22Rv1 (cell line): ENCODE measurements at regions not wholly inside any gene's neighbourhood (a gene's known extent, or its start where the extent isn't known, plus 50 kb on each side); places are given as distances from the start of the nearest gene placed in this dataset.

ENCODE experiments used
- H3K27ac ChIP-seq: fragments of 450-650 bp; 2 replicates; pipeline ENCODE4 v1.5.1; 2017
- ZFX ChIP-seq: fragments of 450-650 bp; IDR thresholded peaks from 2 replicates; pipeline ENCODE4 v1.6.1; 2017; ENCODE audit warnings: antibody characterized with exemption, borderline replicate concordance
- TF ChIP-seq, protein P1 (sequence below): fragments of 450-650 bp; IDR thresholded peaks from 2 replicates; pipeline ENCODE4 v1.5.1; 2017; ENCODE audit warnings: mild to moderate bottlenecking

DNA sequence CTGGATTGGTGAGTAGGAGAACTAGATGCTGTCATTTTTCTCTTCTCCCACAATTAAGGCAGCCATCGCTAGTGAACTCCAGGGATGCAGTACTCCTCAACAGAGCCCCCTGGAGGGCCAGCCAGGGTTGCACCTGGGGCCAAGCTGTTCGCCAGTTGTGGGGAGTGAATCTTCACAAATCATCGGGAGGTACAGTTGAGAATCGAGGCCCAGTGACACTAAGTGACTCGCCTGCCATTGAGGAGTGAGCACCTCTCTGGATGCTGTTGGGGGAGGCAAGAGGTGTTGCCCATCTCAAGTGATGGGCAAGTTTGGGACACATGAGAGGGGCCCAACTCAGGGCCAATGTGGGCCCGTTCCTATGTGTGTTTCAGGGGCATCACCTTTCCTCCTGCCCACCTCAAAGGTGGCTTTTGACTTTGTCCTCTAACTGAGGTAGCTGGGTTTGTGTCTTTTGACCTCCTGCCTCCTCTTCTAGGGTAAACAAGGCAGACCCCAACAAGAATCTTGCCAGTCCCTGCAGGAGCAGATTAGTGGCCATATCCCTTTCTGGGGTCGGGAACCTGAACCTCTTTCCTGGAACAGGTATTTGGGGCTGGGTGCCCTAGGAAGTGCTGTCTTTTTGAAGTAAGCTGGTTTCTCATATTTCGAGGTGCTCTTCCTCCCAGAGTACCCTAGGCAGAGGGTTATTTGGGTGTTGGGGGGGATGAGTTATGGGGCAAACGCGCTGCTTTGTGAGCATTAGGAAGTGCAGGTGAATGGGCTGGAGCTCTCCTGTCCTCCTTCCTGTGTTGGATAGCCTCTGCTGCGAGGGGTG, 181.2 kb downstream of the MACROH2A1 start:
- TF ChIP-seq, protein P1, sequence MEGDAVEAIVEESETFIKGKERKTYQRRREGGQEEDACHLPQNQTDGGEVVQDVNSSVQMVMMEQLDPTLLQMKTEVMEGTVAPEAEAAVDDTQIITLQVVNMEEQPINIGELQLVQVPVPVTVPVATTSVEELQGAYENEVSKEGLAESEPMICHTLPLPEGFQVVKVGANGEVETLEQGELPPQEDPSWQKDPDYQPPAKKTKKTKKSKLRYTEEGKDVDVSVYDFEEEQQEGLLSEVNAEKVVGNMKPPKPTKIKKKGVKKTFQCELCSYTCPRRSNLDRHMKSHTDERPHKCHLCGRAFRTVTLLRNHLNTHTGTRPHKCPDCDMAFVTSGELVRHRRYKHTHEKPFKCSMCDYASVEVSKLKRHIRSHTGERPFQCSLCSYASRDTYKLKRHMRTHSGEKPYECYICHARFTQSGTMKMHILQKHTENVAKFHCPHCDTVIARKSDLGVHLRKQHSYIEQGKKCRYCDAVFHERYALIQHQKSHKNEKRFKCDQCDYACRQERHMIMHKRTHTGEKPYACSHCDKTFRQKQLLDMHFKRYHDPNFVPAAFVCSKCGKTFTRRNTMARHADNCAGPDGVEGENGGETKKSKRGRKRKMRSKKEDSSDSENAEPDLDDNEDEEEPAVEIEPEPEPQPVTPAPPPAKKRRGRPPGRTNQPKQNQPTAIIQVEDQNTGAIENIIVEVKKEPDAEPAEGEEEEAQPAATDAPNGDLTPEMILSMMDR: peak; percentile 20
- TF ChIP-seq ZFX: no peak

DNA sequence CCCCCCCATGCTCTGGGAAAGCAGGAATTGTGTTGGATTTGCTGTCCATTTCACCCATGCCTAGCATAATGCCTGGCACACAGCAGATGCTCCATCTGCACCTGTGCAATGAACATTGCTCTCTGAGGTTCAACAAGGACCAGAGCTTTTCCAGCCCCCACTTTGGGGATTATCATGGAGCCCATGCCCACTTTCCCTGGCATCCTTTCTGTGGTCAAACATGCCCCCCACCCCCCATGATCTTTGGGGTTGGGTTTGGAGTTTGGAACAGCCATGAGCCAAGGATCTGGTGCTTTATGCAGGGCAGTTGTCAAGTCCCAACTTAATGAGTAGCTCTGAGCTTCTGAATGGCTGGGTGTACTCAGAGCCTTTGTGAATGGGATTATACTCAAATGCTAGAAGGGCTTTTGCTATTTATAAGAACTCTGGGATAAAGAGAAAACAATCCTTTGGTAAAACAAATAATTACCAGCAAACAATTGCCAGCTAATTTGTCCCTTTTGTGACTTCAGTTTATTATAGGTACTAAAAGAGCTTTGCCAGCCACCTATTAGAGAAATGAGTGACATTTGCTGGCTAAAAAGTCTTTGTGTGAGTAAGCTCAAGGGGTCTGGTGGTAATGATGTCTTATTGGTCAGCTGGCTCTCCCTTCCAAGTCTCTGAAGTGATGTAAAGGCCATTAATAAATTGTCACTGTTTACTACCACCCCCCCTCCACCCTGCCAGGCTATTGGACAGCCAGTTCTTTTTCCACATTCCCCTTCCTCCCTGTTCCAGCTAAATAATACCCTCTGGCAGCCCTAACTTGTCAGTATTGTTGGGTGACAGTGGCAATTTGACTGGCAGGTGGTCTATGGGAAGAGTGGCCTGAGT, 182.3 kb downstream of the MACROH2A1 start:
- TF ChIP-seq ZFX: no peak
- TF ChIP-seq, protein P1: no peak
- no peak overlapping the region for H3K27ac ChIP-seq

More for the DNA sequence above, 181.2 kb downstream of the MACROH2A1 start:
- H3K27ac ChIP-seq: no peak overlapping the region

DNA sequence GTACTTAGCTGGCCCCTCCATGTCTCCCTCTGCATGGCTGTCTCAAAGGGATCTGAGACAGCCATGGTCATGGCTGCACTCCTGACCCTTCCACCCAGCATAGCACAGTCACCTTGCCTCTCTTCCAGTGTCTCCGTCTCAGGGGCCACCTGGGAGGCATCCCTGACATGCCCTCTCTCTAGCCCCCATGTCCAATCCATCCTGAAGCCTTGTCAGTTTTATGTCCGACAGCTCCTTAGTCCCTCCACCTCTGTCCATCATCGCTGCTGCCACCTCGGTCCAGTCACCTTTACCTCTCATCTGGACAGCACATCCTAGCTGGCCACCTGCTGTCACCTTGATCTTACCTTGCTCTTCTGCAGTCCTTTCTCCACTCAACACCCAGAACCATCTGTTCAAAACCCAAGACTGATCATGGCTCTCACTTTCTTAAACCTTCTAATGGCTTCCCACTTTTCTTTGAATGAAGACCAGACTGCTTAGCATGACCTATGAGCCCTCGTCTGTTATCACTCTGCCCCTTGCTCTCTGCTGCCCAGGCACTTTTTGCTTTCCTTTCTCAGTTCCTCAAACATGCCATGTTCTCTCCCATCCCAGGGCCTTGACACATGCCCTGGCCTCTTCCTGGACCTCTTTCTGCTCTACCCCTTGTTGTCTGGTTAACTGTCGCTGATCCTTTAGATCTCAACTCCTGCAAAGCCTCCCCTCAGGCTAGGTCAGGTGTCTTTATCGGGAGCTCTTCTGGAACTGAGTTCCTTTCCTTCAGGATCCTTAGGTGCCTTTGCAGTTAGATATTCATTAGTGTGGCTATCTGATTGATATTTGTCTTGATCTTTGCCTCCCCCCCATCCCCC, 181.8 kb upstream of the PITX1 start:
- H3K27ac ChIP-seq: no peak overlapping the region
- TF ChIP-seq, protein P1: no peak
- no peak for TF ChIP-seq ZFX

DNA sequence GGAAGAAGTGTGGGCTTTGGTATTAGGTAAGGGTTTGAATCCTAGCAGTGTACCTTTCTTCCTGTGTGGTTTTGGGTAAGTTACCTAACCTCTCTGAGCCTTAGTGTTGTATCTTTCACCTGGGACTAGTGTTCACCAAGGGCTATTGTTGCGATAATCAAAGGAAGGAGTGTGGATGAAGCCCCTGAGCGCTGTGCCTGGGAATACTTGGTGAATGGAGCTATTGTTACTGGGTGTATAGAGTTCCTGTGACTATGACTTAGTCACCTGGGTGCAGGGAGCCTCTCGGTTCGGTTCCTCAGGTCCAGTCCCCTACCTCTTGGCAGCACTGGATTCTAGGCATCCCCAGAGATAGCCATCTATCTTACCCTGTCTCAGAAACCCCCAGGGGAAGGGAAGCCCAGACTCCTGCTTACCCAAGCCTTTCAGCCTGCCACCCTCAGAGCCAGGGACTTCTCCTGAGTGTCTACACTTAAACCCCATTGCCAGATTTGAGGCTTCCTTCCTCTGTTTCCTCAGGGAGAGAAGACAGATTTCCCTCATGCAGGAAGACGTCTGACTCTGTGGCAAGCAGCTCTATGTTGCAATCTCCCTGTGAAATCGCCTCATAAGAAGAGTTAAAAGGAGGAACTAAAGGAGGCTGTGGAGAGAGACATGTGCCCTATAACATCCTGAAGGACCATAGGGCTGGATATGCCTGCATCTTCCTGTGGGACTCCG, 181.0 kb upstream of the PITX1 start:
- H3K27ac ChIP-seq: no peak overlapping the region
- TF ChIP-seq, protein P1: no peak
- no peak for TF ChIP-seq ZFX

DNA sequence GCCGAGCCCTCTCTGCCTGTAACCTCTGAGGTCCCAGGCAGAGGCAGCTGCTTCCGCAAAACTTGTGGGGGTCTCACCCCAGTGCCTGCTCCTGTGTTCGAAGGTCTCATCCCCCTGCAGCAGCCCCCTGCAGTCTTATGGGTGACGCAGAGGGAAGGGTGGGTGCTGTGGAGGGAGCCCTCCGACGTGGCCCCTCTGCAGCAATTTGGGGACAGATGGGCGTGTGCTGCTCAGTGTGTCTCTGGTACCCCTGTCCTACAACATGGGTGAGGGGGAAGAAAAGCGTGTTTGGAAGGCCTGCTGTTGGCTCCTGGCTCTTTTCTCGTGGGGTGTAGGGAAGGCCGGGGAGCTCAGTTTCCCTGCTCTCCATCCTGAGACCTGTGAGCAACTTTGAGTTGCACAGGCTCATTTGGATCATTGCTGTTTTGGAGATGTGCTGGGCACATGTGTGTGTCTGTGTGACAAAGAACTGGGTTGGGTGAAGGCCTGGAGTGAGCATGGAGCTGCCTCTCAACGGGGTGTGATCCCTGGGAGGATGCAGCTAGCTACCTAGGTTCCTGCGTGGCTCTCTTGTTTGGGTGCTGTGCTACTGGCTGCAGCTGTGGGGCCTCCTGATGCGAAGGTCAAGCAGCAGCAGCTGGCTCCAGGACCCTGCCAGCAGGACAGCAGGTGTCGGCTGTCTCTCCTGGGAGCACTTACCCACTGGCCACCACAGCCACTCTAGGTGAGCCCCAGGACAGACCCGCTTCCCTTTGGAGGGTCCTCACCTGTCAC, 179.6 kb upstream of the PITX1 start:
- TF ChIP-seq, protein P1: no peak
- no peak for TF ChIP-seq ZFX
- no peak overlapping the region for H3K27ac ChIP-seq

DNA sequence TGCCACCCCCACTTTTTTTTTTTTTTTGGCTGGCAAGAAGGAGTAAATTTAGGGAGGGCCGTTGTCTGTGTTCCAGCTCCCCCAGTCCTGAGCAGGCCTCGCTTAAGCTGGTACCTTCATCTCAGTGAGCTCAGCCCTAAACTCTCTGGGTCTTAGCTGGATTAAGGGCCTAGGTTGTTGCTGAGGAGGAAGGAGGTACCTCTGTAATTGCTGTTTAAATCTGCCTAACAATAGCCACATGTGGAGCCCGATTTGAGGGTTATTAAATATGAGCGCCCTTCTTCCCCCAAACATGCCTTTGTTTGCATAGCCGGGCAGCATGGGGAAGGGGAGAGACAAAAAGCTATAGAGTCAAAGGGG, 179.0 kb upstream of the PITX1 start:
- H3K27ac ChIP-seq: no peak overlapping the region
- no peak for TF ChIP-seq ZFX
- TF ChIP-seq, protein P1: no peak
